Gastrocnemius medialis (tissue), 4 donors: ENCODE measurements at regions not wholly inside any gene's neighbourhood (a gene's known extent, or its start where the extent isn't known, plus 50 kb on each side); places are given as distances from the start of the nearest gene placed in this dataset.

ENCODE experiments used
- POLR2A ChIP-seq, 2 donors: fragments of 450-650 bp; IDR thresholded peaks; one replicate each; pipeline ENCODE4 v1.6.1; 2017; ENCODE audit warnings: antibody characterized with exemption in 2 of 2, mild to moderate bottlenecking in 2 of 2, moderate library complexity in 2 of 2
- TF ChIP-seq, protein P1 (sequence below), 5 experiments: fragments of 450-650 bp in 3 of 5; fragments of 200-600 bp in 2 of 5; sonication (generic) in 2 of 5; IDR thresholded peaks in 4 of 5; conservative IDR thresholded peaks in 1 of 5; 1 replicate in 4 of 5; 2 replicates in 1 of 5; pipeline ENCODE4 v1.5.1; 2016 to 2019; ENCODE audit warnings: antibody characterized with exemption in 5 of 5, mild to moderate bottlenecking in 3 of 5, moderate library complexity in 3 of 5

DNA sequence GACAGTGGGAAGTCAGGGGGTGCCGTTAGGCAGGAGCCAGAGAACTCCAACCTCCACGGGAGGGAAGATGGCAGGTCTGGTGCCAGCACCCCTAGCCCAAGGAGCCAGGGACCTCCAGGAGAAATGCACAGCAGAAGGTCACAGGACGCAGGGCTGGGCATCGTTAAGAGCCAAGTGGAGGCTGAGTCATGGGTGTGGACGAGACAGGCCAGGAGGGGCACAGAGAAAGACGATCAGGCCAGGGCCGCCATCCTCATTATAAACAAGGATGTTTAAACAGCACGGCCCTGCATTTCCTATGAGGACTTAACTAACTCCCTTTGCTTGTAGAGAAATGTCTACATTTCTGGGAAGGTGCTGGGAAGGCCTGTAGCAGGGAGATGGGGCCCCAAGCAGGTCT is 77.9 kb upstream of the FZD10 start:
- TF ChIP-seq, protein P1, sequence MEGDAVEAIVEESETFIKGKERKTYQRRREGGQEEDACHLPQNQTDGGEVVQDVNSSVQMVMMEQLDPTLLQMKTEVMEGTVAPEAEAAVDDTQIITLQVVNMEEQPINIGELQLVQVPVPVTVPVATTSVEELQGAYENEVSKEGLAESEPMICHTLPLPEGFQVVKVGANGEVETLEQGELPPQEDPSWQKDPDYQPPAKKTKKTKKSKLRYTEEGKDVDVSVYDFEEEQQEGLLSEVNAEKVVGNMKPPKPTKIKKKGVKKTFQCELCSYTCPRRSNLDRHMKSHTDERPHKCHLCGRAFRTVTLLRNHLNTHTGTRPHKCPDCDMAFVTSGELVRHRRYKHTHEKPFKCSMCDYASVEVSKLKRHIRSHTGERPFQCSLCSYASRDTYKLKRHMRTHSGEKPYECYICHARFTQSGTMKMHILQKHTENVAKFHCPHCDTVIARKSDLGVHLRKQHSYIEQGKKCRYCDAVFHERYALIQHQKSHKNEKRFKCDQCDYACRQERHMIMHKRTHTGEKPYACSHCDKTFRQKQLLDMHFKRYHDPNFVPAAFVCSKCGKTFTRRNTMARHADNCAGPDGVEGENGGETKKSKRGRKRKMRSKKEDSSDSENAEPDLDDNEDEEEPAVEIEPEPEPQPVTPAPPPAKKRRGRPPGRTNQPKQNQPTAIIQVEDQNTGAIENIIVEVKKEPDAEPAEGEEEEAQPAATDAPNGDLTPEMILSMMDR (IDR thresholded peaks at IDR 0.05 in 4 of 5, conservative IDR thresholded peaks at IDR 0.05 in 1 of 5), result no peak
- no peak for TF ChIP-seq POLR2A (IDR thresholded peaks at IDR 0.05)
